ENCODE measurements at regions not wholly inside any gene's neighbourhood (a gene's known extent, or its start where the extent isn't known, plus 50 kb on each side); places are given as distances from the start of the nearest gene placed in this dataset.

- DNase-seq: no peak
- Mint-ChIP-seq H3K4me3 (ENCODE audit: low read depth, unreplicated experiment) (no peak overlapping the region), H3K27ac (ENCODE audit: unreplicated experiment) (no peak overlapping the region), H3K9me3 (ENCODE audit: low read depth, unreplicated experiment) (no peaks in the 10 kb centered on the region), H3K4me1 (ENCODE audit: low read depth, unreplicated experiment) (peaks cover 35% of the 10 kb centered on the region), H3K27me3 (ENCODE audit: unreplicated experiment) (no peaks in the 10 kb centered on the region), H3K36me3 (ENCODE audit: insufficient read depth, unreplicated experiment) (peaks cover 8% of the 10 kb centered on the region)
- BruUV-seq (replicated peaks): no TSS peak
- TF ChIP-seq CTCF (IDR thresholded peaks at IDR 0.05; ENCODE audit: unreplicated experiment): no peak
- CTCF ChIA-PET: no interaction called here
- intact Hi-C loops (cut with micrococcal nuclease; ENCODE audit: unreplicated experiment): loop anchor here (10.0 kb wide), 1 partner anchor 742 kb away; no protein-coding TSS in a partner anchor
These were observed 560.2 kb downstream of the TOX3 start for GRCh38 chr16:51986717-51987116.

GRCh38 chr16:51986301-51986700 is 560.6 kb downstream of the TOX3 start:
- no TSS peak for BruUV-seq (replicated peaks)
- intact Hi-C loops (cut with micrococcal nuclease; ENCODE audit: unreplicated experiment): loop anchor here (10.0 kb wide), 1 partner anchor 742 kb away; no protein-coding TSS in a partner anchor
- CTCF ChIA-PET: no interaction called here
- peaks cover 35% of the 10 kb centered on the region for H3K4me1 Mint-ChIP-seq (ENCODE audit: low read depth, unreplicated experiment)
- H3K9me3 Mint-ChIP-seq (ENCODE audit: low read depth, unreplicated experiment): no peaks in the 10 kb centered on the region
- H3K36me3 Mint-ChIP-seq (ENCODE audit: insufficient read depth, unreplicated experiment): peaks cover 8% of the 10 kb centered on the region
- H3K27me3 Mint-ChIP-seq (ENCODE audit: unreplicated experiment): no peaks in the 10 kb centered on the region
- H3K4me3 Mint-ChIP-seq (ENCODE audit: low read depth, unreplicated experiment): no peak overlapping the region
- no peak for TF ChIP-seq CTCF (IDR thresholded peaks at IDR 0.05; ENCODE audit: unreplicated experiment)
- no peak for DNase-seq
- no peak overlapping the region for H3K27ac Mint-ChIP-seq (ENCODE audit: unreplicated experiment)

GRCh38 chr16:51985126-51985525 is 561.8 kb downstream of the TOX3 start:
- no peak for DNase-seq
- Mint-ChIP-seq H3K9me3 (ENCODE audit: low read depth, unreplicated experiment) (no peaks in the 10 kb centered on the region), H3K36me3 (ENCODE audit: insufficient read depth, unreplicated experiment) (peaks cover 8% of the 10 kb centered on the region), H3K27ac (ENCODE audit: unreplicated experiment) (no peak overlapping the region), H3K4me1 (ENCODE audit: low read depth, unreplicated experiment) (peaks cover 36% of the 10 kb centered on the region), H3K4me3 (ENCODE audit: low read depth, unreplicated experiment) (no peak overlapping the region), H3K27me3 (ENCODE audit: unreplicated experiment) (no peaks in the 10 kb centered on the region)
- TF ChIP-seq CTCF (IDR thresholded peaks at IDR 0.05; ENCODE audit: unreplicated experiment): no peak
- CTCF ChIA-PET: no interaction called here
- intact Hi-C loops (cut with micrococcal nuclease; ENCODE audit: unreplicated experiment): loop anchor here (10.0 kb wide), 1 partner anchor 740 kb away; no protein-coding TSS in a partner anchor
- BruUV-seq (replicated peaks): no TSS peak

- no peak for TF ChIP-seq CTCF (IDR thresholded peaks at IDR 0.05; ENCODE audit: unreplicated experiment)
- Mint-ChIP-seq H3K9me3 (ENCODE audit: low read depth, unreplicated experiment) (no peaks in the 10 kb centered on the region), H3K36me3 (ENCODE audit: insufficient read depth, unreplicated experiment) (peaks cover 8% of the 10 kb centered on the region), H3K4me1 (ENCODE audit: low read depth, unreplicated experiment) (peaks cover 36% of the 10 kb centered on the region), H3K27ac (ENCODE audit: unreplicated experiment) (peak overlapping the region; percentile 37), H3K27me3 (ENCODE audit: unreplicated experiment) (no peaks in the 10 kb centered on the region), H3K4me3 (ENCODE audit: low read depth, unreplicated experiment) (no peak overlapping the region)
- intact Hi-C loops (cut with micrococcal nuclease; ENCODE audit: unreplicated experiment): loop anchor here (5.0 to 10.0 kb wide), 2 partner anchors 740 to 842 kb away; no protein-coding TSS in a partner anchor
- CTCF ChIA-PET: no interaction called here
- BruUV-seq (replicated peaks): no TSS peak
- DNase-seq: no peak
These were observed 562.5 kb downstream of the TOX3 start for GRCh38 chr16:51984395-51984794.

Measured in Calu3 (cell line).